ENCODE measurements at regions not wholly inside any gene's neighbourhood (a gene's known extent, or its start where the extent isn't known, plus 50 kb on each side); places are given as distances from the start of the nearest gene placed in this dataset.

DNA sequence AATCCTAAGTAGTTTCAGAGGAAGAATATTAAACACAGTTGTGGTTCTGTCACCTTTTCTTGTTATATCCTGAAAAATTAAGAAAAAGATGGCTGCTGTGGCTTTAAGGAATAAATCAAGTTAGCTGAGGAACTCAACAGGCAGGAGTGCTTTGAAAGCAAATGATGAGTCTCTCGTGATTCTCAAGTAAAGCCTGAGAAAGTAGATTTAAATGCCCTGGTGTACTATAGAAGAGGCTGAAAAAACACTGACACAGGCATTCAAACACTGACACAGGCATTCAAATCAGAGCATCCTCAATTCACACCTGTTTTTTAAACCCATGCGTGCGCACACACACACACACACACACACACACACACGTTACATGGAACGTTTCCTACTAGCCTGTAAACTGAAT is 218.6 kb downstream of the OGFRL1 start:
- WGBS, 2 experiments (ENCODE audit: insufficient coverage in 1 of 2, insufficient read length in 1 of 2): 67 to 86% methylated on average over 1 to 3 of the region's 5 CpGs
- H3K9ac ChIP-seq (ENCODE audit: extremely low read depth, low read length, poor library complexity, severe bottlenecking): no peak overlapping the region
- H3K36me3 ChIP-seq (ENCODE audit: control insufficient read depth, insufficient read depth, low read length): no peaks in the 10 kb centered on the region
- no peaks in the 10 kb centered on the region for H3K4me1 ChIP-seq (ENCODE audit: control insufficient read depth, insufficient read depth, low read length)
- Mint-ChIP-seq H3K27me3 (ENCODE audit: insufficient read depth) (no peaks in the 10 kb centered on the region), H3K4me3 (no peak overlapping the region), H3K27ac (no peak overlapping the region), H3K9me3 (no peaks in the 10 kb centered on the region), H3K36me3 (ENCODE audit: low read depth) (no peaks in the 10 kb centered on the region), H3K4me1 (peaks cover 7% of the 10 kb centered on the region)
- TF ChIP-seq, protein P1, sequence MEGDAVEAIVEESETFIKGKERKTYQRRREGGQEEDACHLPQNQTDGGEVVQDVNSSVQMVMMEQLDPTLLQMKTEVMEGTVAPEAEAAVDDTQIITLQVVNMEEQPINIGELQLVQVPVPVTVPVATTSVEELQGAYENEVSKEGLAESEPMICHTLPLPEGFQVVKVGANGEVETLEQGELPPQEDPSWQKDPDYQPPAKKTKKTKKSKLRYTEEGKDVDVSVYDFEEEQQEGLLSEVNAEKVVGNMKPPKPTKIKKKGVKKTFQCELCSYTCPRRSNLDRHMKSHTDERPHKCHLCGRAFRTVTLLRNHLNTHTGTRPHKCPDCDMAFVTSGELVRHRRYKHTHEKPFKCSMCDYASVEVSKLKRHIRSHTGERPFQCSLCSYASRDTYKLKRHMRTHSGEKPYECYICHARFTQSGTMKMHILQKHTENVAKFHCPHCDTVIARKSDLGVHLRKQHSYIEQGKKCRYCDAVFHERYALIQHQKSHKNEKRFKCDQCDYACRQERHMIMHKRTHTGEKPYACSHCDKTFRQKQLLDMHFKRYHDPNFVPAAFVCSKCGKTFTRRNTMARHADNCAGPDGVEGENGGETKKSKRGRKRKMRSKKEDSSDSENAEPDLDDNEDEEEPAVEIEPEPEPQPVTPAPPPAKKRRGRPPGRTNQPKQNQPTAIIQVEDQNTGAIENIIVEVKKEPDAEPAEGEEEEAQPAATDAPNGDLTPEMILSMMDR (conservative IDR thresholded peaks at IDR 0.05): no peak
- H3K9me3 ChIP-seq (ENCODE audit: control insufficient read depth, low read length): no peaks in the 10 kb centered on the region
- no peak overlapping the region for H3K4me3 ChIP-seq (ENCODE audit: low read length)
- H3K27me3 ChIP-seq (ENCODE audit: control insufficient read depth, insufficient read depth, low read length, poor library complexity, severe bottlenecking): no peaks in the 10 kb centered on the region
- DNase-seq: no peak
- no peak overlapping the region for H3K27ac ChIP-seq (ENCODE audit: low read depth, low read length)

DNA sequence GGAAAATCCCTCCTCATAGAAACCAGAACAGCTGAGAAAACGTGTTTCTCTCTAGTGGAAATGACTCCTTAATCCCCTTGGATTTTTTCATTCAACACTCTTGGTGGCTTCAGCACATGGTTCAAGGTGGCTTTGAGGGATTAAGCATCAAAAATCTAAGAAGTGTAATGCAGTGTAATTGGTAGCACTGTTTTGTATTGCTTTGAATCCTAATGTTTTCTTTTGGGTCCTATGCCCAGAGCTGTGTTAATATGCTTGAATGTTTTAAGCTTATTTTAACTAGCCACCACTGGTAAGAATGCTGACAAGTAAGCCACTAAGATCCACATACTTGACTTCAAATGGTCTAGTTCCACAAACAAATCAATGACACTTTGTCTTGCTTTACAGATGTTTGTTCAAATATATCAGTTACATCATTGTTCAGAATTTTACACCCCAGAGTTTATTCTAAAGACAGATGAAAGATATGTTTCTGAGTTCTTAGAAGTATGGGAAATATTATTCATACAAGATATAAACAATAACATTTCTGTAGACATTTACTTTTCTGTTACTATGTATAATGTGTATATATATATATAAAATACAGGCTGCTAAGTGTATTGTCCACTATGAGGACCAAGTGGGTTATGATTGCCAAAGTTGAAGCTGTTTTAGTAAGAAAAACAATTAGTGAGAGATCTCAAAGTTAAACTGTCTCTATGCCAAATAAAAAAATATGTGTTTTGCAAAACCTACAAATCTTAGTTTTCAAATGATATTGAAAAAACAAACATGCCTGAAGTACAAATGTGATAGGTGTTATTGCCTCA is 220.8 kb downstream of the OGFRL1 start:
- H3K27me3 ChIP-seq (ENCODE audit: control insufficient read depth, insufficient read depth, low read length, poor library complexity, severe bottlenecking): no peaks in the 10 kb centered on the region
- DNase-seq: no peak
- Mint-ChIP-seq H3K36me3 (ENCODE audit: low read depth) (no peaks in the 10 kb centered on the region), H3K4me3 (no peak overlapping the region), H3K27me3 (ENCODE audit: insufficient read depth) (no peaks in the 10 kb centered on the region), H3K27ac (no peak overlapping the region), H3K4me1 (peaks cover 7% of the 10 kb centered on the region), H3K9me3 (no peaks in the 10 kb centered on the region)
- H3K27ac ChIP-seq (ENCODE audit: low read depth, low read length): no peak overlapping the region
- 76% methylated on average over 1 of the region's 1 CpG; no CpG with 5 or more reads in 1 of the 2 experiments for WGBS, 2 experiments (ENCODE audit: insufficient coverage in 1 of 2, insufficient read length in 1 of 2)
- TF ChIP-seq, protein P1 (conservative IDR thresholded peaks at IDR 0.05): no peak
- no peaks in the 10 kb centered on the region for H3K4me1 ChIP-seq (ENCODE audit: control insufficient read depth, insufficient read depth, low read length)
- H3K9me3 ChIP-seq (ENCODE audit: control insufficient read depth, low read length): no peaks in the 10 kb centered on the region
- H3K36me3 ChIP-seq (ENCODE audit: control insufficient read depth, insufficient read depth, low read length): no peaks in the 10 kb centered on the region
- H3K9ac ChIP-seq (ENCODE audit: extremely low read depth, low read length, poor library complexity, severe bottlenecking): no peak overlapping the region
- H3K4me3 ChIP-seq (ENCODE audit: low read length): no peak overlapping the region

DNA sequence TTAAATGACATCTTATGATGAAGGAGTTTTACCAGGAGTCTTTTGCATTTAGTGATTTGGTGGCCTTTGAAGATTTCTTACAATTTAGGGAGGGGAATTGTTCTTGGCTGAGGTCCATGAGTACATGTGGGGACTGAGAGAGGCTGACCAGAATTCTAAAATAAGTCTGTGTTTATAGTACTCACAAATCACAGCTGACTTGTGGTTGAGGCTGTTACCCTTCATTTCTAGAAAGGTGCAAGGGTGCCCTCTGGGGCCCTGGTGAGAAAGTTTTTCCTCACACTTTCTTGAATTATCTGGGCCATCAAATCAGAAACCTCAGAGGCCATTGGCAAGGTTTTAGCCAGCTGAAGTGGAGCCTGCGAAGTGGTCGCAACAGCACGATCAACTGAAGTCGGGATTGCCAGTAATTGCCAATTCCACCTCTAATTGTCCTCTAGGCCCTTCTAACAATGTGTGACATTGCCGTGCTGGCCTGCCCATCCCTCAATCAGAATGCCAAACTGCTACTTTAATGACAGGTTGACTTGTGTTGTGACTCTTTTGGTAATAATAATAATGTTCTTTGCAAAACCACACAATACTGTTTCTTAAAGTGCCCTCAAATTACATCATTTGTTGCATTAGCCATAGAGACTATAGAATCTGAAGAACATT is 221.6 kb downstream of the OGFRL1 start:
- Histone ChIP-seq H3K9me3 (ENCODE audit: control insufficient read depth, low read length) (no peaks in the 10 kb centered on the region), H3K4me1 (ENCODE audit: control insufficient read depth, insufficient read depth, low read length) (no peaks in the 10 kb centered on the region), H3K9ac (ENCODE audit: extremely low read depth, low read length, poor library complexity, severe bottlenecking) (no peak overlapping the region), H3K27ac (ENCODE audit: low read depth, low read length) (no peak overlapping the region), H3K36me3 (ENCODE audit: control insufficient read depth, insufficient read depth, low read length) (no peaks in the 10 kb centered on the region), H3K4me3 (ENCODE audit: low read length) (no peak overlapping the region), H3K27me3 (ENCODE audit: control insufficient read depth, insufficient read depth, low read length, poor library complexity, severe bottlenecking) (no peaks in the 10 kb centered on the region)
- Mint-ChIP-seq H3K4me1 (peaks cover 7% of the 10 kb centered on the region), H3K27me3 (ENCODE audit: insufficient read depth) (no peaks in the 10 kb centered on the region), H3K36me3 (ENCODE audit: low read depth) (no peaks in the 10 kb centered on the region), H3K27ac (no peak overlapping the region), H3K4me3 (no peak overlapping the region), H3K9me3 (no peaks in the 10 kb centered on the region)
- WGBS, 2 experiments (ENCODE audit: insufficient coverage in 1 of 2, insufficient read length in 1 of 2): 80 to 83% methylated on average over 1 to 5 of the region's 5 CpGs
- peak; percentile 83 for DNase-seq
- TF ChIP-seq, protein P1 (conservative IDR thresholded peaks at IDR 0.05): peak; percentile 80
